OCI-LY3 (cell line): ENCODE measurements at regions not wholly inside any gene's neighbourhood (a gene's known extent, or its start where the extent isn't known, plus 50 kb on each side); places are given as distances from the start of the nearest gene placed in this dataset.
"Not testable (repeated sequence)": the region's sequence is repeated elsewhere in the genome, so short reads cannot be mapped to it uniquely, and the experiment has no call there.

Experiments
- H2AFZ ChIP-seq: fragments of 200-600, 300-600 bp; shearing (Covaris generic); 2 replicates; pipeline ENCODE4 v1.6.0; 2014; ENCODE audit warnings: antibody characterized with exemption, low read depth, low read length
- H3K27ac ChIP-seq: fragments of 200-600, 300-600 bp; sonication (generic); 2 replicates; pipeline ENCODE4 v1.5.1; 2014; ENCODE audit warnings: mild to moderate bottlenecking, low read length, moderate library complexity, mixed read lengths
- H3K27me3 ChIP-seq: fragments of 200-600, 300-600 bp; sonication (generic); 2 replicates; pipeline ENCODE4 v1.6.1; 2014; ENCODE audit warnings: low read depth, low read length, mixed read lengths
- H3K36me3 ChIP-seq: fragments of 200-600, 300-600 bp; sonication (generic); replicated peaks from 2 replicates; pipeline ENCODE3; 2014; ENCODE audit warnings: low read depth, low read length, mixed read lengths
- H3K4me1 ChIP-seq: fragments of 300-600, 200-600 bp; sonication (generic); 2 replicates; pipeline ENCODE4 v1.6.1; 2014; ENCODE audit warnings: low read length, mixed read lengths
- H3K4me2 ChIP-seq: fragments of 200-600, 300-600 bp; sonication (generic); 2 replicates; pipeline ENCODE4 v1.6.1; 2014; ENCODE audit warnings: low read length, mixed read lengths
- H3K4me3 ChIP-seq: fragments of 300-600, 200-600 bp; sonication (generic); 2 replicates; pipeline ENCODE4 v1.5.1; 2014; ENCODE audit warnings: antibody characterized with exemption, mild to moderate bottlenecking, low read length, moderate library complexity
- H3K79me2 ChIP-seq: fragments of 300-600, 200-600 bp; shearing (Covaris generic); 2 replicates; pipeline ENCODE4 v1.6.1; 2014; ENCODE audit warnings: mild to moderate bottlenecking, low read length, mixed read lengths
- H3K9ac ChIP-seq: fragments of 300-600, 200-600 bp; shearing (Covaris generic); 2 replicates; pipeline ENCODE4 v1.6.0; 2014; ENCODE audit warnings: mild to moderate bottlenecking, low read length, moderate library complexity
- H3K9me3 ChIP-seq: fragments of 200-600, 300-600 bp; shearing (Covaris generic); 2 replicates; pipeline ENCODE4 v1.6.1; 2014; ENCODE audit warnings: low read length, mixed read lengths; ENCODE audit not compliant: insufficient read depth
- H4K20me1 ChIP-seq: fragments of 200-600, 300-600 bp; sonication (generic); 2 replicates; pipeline ENCODE4 v1.6.1; 2016; ENCODE audit warnings: low read length, mixed read lengths; ENCODE audit not compliant: insufficient read depth
- EZH2phosphoT487 ChIP-seq: fragments of 200-600 bp; shearing (Covaris generic); IDR thresholded peaks from 2 replicates; pipeline ENCODE4 v1.6.1; 2018; ENCODE audit warnings: antibody characterized with exemption, mixed run types, low read depth
- TF ChIP-seq, protein P1 (sequence below): fragments of 200-600, 300-600 bp; sonication (generic); IDR thresholded peaks from 2 replicates; pipeline ENCODE4 v1.5.1; 2014; ENCODE audit warnings: antibody characterized with exemption, low read length, low read depth

DNA sequence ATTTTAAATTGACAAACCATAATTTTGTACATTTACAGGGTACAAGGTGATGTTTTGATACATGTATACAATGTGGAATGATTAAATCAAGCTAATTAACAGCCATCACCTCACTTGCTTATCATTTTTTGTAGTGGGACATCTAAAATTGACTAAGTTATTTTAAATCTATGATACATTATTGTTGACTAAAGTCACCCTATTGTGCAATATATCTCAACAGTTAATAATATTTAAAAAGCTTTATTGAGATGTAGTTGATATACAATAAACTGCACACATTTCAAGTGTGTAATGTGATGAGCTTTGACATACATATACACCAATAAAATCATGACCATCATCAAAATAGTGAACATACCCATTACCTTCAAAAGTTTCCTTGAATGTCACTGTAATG lies 242.5 kb upstream of the PLXNA2 start:
- TF ChIP-seq, protein P1, sequence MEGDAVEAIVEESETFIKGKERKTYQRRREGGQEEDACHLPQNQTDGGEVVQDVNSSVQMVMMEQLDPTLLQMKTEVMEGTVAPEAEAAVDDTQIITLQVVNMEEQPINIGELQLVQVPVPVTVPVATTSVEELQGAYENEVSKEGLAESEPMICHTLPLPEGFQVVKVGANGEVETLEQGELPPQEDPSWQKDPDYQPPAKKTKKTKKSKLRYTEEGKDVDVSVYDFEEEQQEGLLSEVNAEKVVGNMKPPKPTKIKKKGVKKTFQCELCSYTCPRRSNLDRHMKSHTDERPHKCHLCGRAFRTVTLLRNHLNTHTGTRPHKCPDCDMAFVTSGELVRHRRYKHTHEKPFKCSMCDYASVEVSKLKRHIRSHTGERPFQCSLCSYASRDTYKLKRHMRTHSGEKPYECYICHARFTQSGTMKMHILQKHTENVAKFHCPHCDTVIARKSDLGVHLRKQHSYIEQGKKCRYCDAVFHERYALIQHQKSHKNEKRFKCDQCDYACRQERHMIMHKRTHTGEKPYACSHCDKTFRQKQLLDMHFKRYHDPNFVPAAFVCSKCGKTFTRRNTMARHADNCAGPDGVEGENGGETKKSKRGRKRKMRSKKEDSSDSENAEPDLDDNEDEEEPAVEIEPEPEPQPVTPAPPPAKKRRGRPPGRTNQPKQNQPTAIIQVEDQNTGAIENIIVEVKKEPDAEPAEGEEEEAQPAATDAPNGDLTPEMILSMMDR, result no peak
- no peak for TF ChIP-seq EZH2phosphoT487
- H3K27me3 ChIP-seq, result no peaks in the 10 kb centered on the region
- no peaks in the 10 kb centered on the region for H3K36me3 ChIP-seq
- H3K4me2 ChIP-seq, result no peak overlapping the region
- H2AFZ ChIP-seq, result no peak overlapping the region
- H3K9me3 ChIP-seq, result 0 out of 2 replicates have a peak, but pooled peaks cover 5% of the 10 kb centered on the region
- no peak overlapping the region for H3K27ac ChIP-seq
- H3K4me3 ChIP-seq, result no peak overlapping the region
- H4K20me1 ChIP-seq, result no peaks in the 10 kb centered on the region
- H3K9ac ChIP-seq, result no peak overlapping the region
- H3K4me1 ChIP-seq, result peaks cover 10% of the 10 kb centered on the region
- no peaks in the 10 kb centered on the region for H3K79me2 ChIP-seq

DNA sequence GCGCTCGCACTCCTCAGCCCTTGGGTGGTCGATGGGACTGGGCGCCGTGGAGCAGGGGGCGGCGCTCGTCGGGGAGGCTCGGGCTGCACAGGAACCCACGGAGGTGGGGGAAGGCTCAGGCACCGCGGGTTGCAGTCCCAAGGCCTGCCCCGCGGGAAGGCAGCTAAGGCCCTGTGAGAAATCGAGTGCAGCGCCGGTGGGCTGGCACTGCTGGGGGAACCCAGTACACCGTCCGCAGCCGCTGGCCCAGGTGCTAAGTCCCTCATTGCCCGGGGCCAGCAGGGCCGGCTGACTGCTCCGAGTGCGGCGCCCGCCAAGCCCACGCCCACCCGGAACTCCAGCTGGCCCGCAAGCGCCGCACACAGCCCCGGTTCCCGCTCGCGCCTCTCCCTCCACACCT lies 244.2 kb upstream of the PLXNA2 start:
- H2AFZ ChIP-seq, H4K20me1 ChIP-seq, H3K9me3 ChIP-seq, H3K4me2 ChIP-seq, H3K9ac ChIP-seq, H3K36me3 ChIP-seq, H3K79me2 ChIP-seq, H3K4me3 ChIP-seq, H3K27ac ChIP-seq: not testable (repeated sequence)
- H3K27me3 ChIP-seq, result peaks cover 12% of the 10 kb centered on the region
- H3K4me1 ChIP-seq, result peaks cover 10% of the 10 kb centered on the region

DNA sequence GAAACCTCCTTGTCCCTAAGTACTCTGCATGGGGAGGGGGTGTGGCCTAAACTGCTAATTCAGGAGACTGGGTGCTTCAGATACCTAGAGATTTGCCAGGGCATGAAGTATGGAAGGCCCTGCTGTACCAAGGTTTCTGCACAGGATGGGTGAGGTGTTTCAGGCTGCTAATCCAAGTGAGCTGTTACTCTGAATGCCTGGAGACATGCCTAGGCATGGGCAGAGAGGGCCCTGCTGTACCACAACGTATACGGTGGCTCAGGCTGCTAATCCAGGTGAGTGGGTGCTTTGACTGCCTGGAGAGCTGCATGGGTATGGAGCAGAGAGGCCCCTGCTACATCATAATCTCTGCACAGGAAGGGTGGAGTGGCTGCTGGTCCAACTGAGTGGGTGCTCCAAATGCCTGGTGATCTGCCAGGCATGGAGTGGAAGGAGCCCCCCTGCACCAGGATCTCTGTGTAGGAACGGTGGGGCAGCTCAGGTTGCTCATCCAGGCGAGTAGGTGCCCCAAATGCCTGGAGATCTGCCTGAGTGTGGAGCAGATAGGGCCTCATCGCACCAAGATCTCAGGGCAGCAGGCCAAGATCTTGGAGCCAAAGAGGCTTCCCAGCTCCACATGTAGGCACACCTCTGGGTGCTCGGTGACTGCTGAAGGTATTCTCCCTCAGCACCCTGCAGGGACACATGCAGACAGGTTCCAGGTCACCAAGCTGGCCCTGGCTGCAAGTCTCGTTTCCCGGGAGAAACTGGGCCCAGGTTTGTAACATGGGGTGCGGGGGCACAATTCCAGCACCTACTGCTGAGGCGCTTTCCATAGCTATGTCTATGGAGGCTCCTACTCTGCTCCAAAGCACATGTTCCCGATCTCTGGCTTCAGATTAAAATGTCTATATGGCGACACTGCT lies 252.5 kb upstream of the PLXNA2 start:
- H3K79me2 ChIP-seq, result no peaks in the 10 kb centered on the region
- no peak overlapping the region for H2AFZ ChIP-seq
- H3K9me3 ChIP-seq, result no peaks in the 10 kb centered on the region
- H3K36me3 ChIP-seq, result no peaks in the 10 kb centered on the region
- H3K4me1 ChIP-seq, result no peaks in the 10 kb centered on the region
- no peak overlapping the region for H3K9ac ChIP-seq
- no peak overlapping the region for H3K4me3 ChIP-seq
- H3K4me2 ChIP-seq, result no peak overlapping the region
- H3K27ac ChIP-seq, result no peak overlapping the region
- no peaks in the 10 kb centered on the region for H4K20me1 ChIP-seq
- peaks cover 25% of the 10 kb centered on the region for H3K27me3 ChIP-seq
- TF ChIP-seq EZH2phosphoT487, result no peak
- TF ChIP-seq, protein P1, result no peak

DNA sequence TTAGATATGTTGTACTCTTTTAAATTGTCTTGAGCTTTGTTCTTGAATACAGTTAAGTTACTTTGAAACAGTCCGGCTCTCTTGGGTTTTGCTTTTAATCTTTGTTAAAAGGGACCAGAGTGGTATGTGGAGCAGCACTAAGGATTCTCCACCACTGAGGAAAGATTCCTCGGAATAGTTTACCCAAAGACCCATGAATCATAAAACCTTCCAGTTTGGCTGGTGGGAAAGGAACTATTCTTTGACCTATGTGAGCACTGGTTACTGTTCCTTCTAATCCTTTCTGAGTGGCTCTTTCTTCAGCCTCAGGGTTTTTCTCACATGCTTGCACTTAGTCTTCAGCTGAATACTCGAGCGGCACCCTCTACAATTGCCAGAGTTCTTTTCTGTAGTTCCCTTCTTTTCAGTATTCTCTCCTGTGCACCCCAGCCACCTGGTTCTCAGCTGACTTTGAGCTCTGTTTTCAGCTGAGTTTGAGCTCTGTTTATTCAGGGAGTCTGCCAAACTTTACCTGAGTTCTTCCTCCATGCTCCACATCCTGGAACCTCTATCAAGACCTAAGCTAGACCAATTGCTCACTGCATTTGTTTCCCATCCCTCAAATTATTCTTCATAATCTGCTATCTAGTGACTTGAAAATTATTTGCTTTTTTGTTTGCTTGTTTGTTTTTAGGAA lies 253.8 kb upstream of the PLXNA2 start:
- H3K36me3 ChIP-seq, result no peaks in the 10 kb centered on the region
- no peak for TF ChIP-seq EZH2phosphoT487
- TF ChIP-seq, protein P1, result no peak
- no peak overlapping the region for H3K4me3 ChIP-seq
- no peaks in the 10 kb centered on the region for H3K4me1 ChIP-seq
- H3K27ac ChIP-seq, result no peak overlapping the region
- H3K27me3 ChIP-seq, result peaks cover 14% of the 10 kb centered on the region
- no peaks in the 10 kb centered on the region for H3K9me3 ChIP-seq
- H3K4me2 ChIP-seq, result no peak overlapping the region
- no peaks in the 10 kb centered on the region for H4K20me1 ChIP-seq
- H3K79me2 ChIP-seq, result no peaks in the 10 kb centered on the region
- H3K9ac ChIP-seq, result no peak overlapping the region
- H2AFZ ChIP-seq, result no peak overlapping the region
